HepG2 (cell line): ENCODE measurements at regions not wholly inside any gene's neighbourhood (a gene's known extent, or its start where the extent isn't known, plus 50 kb on each side); places are given as distances from the start of the nearest gene placed in this dataset.
A peak's percentile ranks its signal among the peaks of the same experiment; 100 is the strongest.

Experiments
- ATAC-seq: fragments of 200-7000 bp; cut with Tn5 transposase; 3 replicates; pipeline ENCODE4 v1.9.1; 2020; ENCODE audit warnings: mild to moderate bottlenecking, moderate library complexity
- BruUV-seq: library from RNA; stranded (reverse); fragments of 400-500 nt; replicated peaks from 2 replicates; lab custom pipeline; 2021; lab: Mats Ljungman, UMichigan
- CTCF ChIA-PET: fragments of 300-600 bp; formaldehyde crosslinking; extraction: SDS; loops from one replicate; lab custom pipeline; 2021; ENCODE audit warnings: low total read pairs, inconsistent platforms, low intra/inter-chr PET ratio; lab: Yijun Ruan, JAX
- POLR2A ChIA-PET: fragments of 350-600 bp; sonication (Branson Sonifier 250); formaldehyde crosslinking; loops from one replicate; lab custom pipeline; 2020; ENCODE audit warnings: antibody characterized with exemption, inconsistent platforms; lab: Yijun Ruan, JAX
- DNase-seq: peaks from one replicate; pipeline ENCODE4 v3.0.0-alpha.2; 2015; ENCODE audit warnings: low spot score
- FAIRE-seq: peaks from 3 replicates; lab custom pipeline; 2011; peaks lifted over from hg19 to GRCh38; lab: Jason Lieb, UNC
- H2AFZ ChIP-seq: one replicate; pipeline ENCODE4 v1.6.1; 2011; ENCODE audit warnings: low read length, inconsistent platforms
- H3K27ac ChIP-seq: fragments of 300-600 bp; 3 replicates; pipeline ENCODE4 v1.8.0; 2011; ENCODE audit warnings: mixed run types, mild to moderate bottlenecking, mixed read lengths, low read length, inconsistent platforms; ENCODE audit not compliant: insufficient read depth; ENCODE audit errors: extremely low read length
- H3K27me3 ChIP-seq, 2 experiments: fragments of 200-600 bp in 1 of 2; 2 replicates in 1 of 2; 3 replicates in 1 of 2; pipeline versions ENCODE4 v1.6.0 to v1.8.0; 2011; ENCODE audit warnings: low read length in 2 of 2, mild to moderate bottlenecking in 2 of 2, moderate library complexity in 2 of 2, inconsistent platforms in 1 of 2; ENCODE audit not compliant: insufficient read depth in 2 of 2, control insufficient read depth in 1 of 2
- H3K36me3 ChIP-seq, 2 experiments: fragments of 200-600 bp in 1 of 2; replicated peaks in 1 of 2; 2 replicates in 1 of 2; 3 replicates in 1 of 2; pipeline versions ENCODE4 v1.5.1 to v1.8.0; 2011; ENCODE audit warnings: low read length in 2 of 2, inconsistent platforms in 1 of 2; ENCODE audit not compliant: insufficient read depth in 2 of 2, control insufficient read depth in 1 of 2
- H3K4me1 ChIP-seq: 2 replicates; pipeline ENCODE4 v1.5.1; 2012; ENCODE audit warnings: low read length, inconsistent platforms; ENCODE audit not compliant: insufficient read depth
- H3K4me2 ChIP-seq: 2 replicates; pipeline ENCODE4 v1.6.0; 2011; ENCODE audit warnings: low read depth, low read length, inconsistent platforms
- H3K4me3 ChIP-seq, 3 experiments: fragments of 200-600 bp in 1 of 3; sonication (generic), shearing (Covaris generic) in 1 of 3; replicated peaks in 1 of 3; 2 replicates each; pipeline ENCODE4 v1.5.1; 2011 to 2016; ENCODE audit warnings: low read length in 3 of 3, inconsistent platforms in 2 of 3, low read depth in 2 of 3, mild to moderate bottlenecking in 2 of 3, control low read depth in 1 of 3, mixed read lengths in 1 of 3; ENCODE audit not compliant: insufficient read depth in 1 of 3
- H3K79me2 ChIP-seq: one replicate; pipeline ENCODE4 v1.6.1; 2011; ENCODE audit warnings: low read length, inconsistent platforms; ENCODE audit not compliant: insufficient read depth
- H3K9ac ChIP-seq: 2 replicates; pipeline ENCODE4 v1.6.0; 2011; ENCODE audit warnings: mild to moderate bottlenecking, low read depth, low read length, inconsistent platforms; ENCODE audit not compliant: insufficient read depth
- H3K9me3 ChIP-seq: 2 replicates; pipeline ENCODE4 v1.5.1; 2012; ENCODE audit warnings: mild to moderate bottlenecking, low read length
- H4K20me1 ChIP-seq: 2 replicates; pipeline ENCODE4 v1.6.0; 2011; ENCODE audit warnings: inconsistent platforms, mild to moderate bottlenecking, low read length, moderate library complexity; ENCODE audit not compliant: insufficient read depth
- FOXA1 ChIP-seq, 2 experiments: fragments of 450-650 bp in 1 of 2; sonication (generic) in 1 of 2; formaldehyde crosslinking in 1 of 2; IDR thresholded peaks; 2 replicates each; pipeline versions ENCODE4 v1.4.0 to v1.6.1; 2016 to 2020; ENCODE audit warnings: missing genetic modification reagents in 1 of 2
- HINFP ChIP-seq: sonication (generic); formaldehyde crosslinking; IDR thresholded peaks from 2 replicates; pipeline ENCODE4 v1.4.0; 2020; ENCODE audit warnings: low read depth, mild to moderate bottlenecking, missing genetic modification reagents
- PLSCR1 ChIP-seq: sonication (generic); formaldehyde crosslinking; IDR thresholded peaks from 2 replicates; pipeline ENCODE4 v1.5.0; 2020; ENCODE audit warnings: missing genetic modification reagents, mild to moderate bottlenecking, borderline replicate concordance
- RFX5 ChIP-seq: IDR thresholded peaks from 2 replicates; pipeline ENCODE4 v1.6.1; 2011; ENCODE audit warnings: low read depth, low read length, improper control_type of control experiment
- RFXANK ChIP-seq: IDR thresholded peaks from 2 replicates; pipeline ENCODE4 v1.6.1; 2016
- RFXAP ChIP-seq: sonication (generic); formaldehyde crosslinking; IDR thresholded peaks from 2 replicates; pipeline ENCODE4 v1.4.0; 2020; ENCODE audit warnings: missing genetic modification reagents, borderline replicate concordance
- ZNF546 ChIP-seq: sonication (generic); formaldehyde crosslinking; conservative IDR thresholded peaks from 2 replicates; pipeline ENCODE4 v1.8.1; 2023; ENCODE audit warnings: mild to moderate bottlenecking, missing genetic modification reagents
- ZNF639 ChIP-seq: conservative IDR thresholded peaks from 2 replicates; pipeline ENCODE4 v1.6.1; 2018; ENCODE audit warnings: missing genetic modification reagents
- WGBS: methylation state at CpG from one replicate; pipeline ENCODE4 v1.1.6; 2017; ENCODE audit warnings: low lambda C conversion rate; 5-methylcytosine and 5-hydroxymethylcytosine counted together
- in situ Hi-C: cut with HindIII; loops from 2 replicates; pipeline ENCODE4 v1.10.0; 2017; ENCODE audit warnings: low pct_unique_long_range_greater_than_20kb; ENCODE audit not compliant: extremely low pct_ligation_motif_present
- intact Hi-C: fragments of 100-400 bp; cut with micrococcal nuclease; formaldehyde crosslinking; loops from one replicate; pipeline ENCODE4 v1.10.0; 2022; ENCODE audit not compliant: unreplicated experiment

GRCh38 chr14:26382901-26383685, 214.7 kb downstream of the NOVA1 start:
- no peaks in the 10 kb centered on the region for H3K4me1 ChIP-seq
- no peak overlapping the region for H3K27ac ChIP-seq
- BruUV-seq: no TSS peak
- DNase-seq (no peak), FAIRE-seq (no peak), ATAC-seq (peak; percentile 49; the same call in 2 of the 3 replicates)
- H3K79me2 ChIP-seq: no peaks in the 10 kb centered on the region
- intact Hi-C loops: no loop called here
- no peaks in the 10 kb centered on the region for H4K20me1 ChIP-seq
- H3K27me3 ChIP-seq: no peaks in the 10 kb centered on the region
- in situ Hi-C loops: no loop called here
- H3K9ac ChIP-seq: no peak overlapping the region
- ChIA-PET POLR2A (no interaction called here), CTCF (no interaction called here)
- WGBS: 39% methylated on average over 6 of the region's 6 CpGs
- no peak overlapping the region for H3K4me2 ChIP-seq
- no peaks in the 10 kb centered on the region for H3K36me3 ChIP-seq
- peaks cover 99% of the 10 kb centered on the region for H3K9me3 ChIP-seq
- no peak overlapping the region for H2AFZ ChIP-seq
- TF ChIP-seq ZNF546 (CRISPR knock-in tag) (no peak), FOXA1 (IDR thresholded peaks at IDR 0.05) (0 out of 2 replicates have a peak, but pooled peaks have one; percentile 5), FOXA1 (CRISPR knock-in tag; IDR thresholded peaks at IDR 0.05) (no peak), HINFP (CRISPR knock-in tag) (no peak), RFX5 (peak; percentile 86), RFXANK (CRISPR knock-in tag) (peak; percentile 95), PLSCR1 (CRISPR knock-in tag) (no peak), RFXAP (CRISPR knock-in tag) (peak; percentile 75; the same call in 1 of the 2 replicates), ZNF639 (no peak)
- TF ChIP-seq, all 625 proteins: peak for 4
- no peak overlapping the region for H3K4me3 ChIP-seq
